Upper lobe of left lung (tissue), 6 donors: ENCODE measurements at regions not wholly inside any gene's neighbourhood (a gene's known extent, or its start where the extent isn't known, plus 50 kb on each side); places are given as distances from the start of the nearest gene placed in this dataset.

Source experiments
- ATAC-seq, 2 donors: fragments of 200-7000 bp; cut with Tn5 transposase; one replicate each; pipeline ENCODE4 v1.9.1; 2022; ENCODE audit warnings: mild to moderate bottlenecking in 2 of 2, moderate library complexity in 2 of 2; ENCODE audit not compliant: low FRiP score in 2 of 2
- DNase-seq, 2 donors: peaks; one replicate each; pipeline ENCODE4 v3.0.0-alpha.2; 2019 to 2020
- H3K27ac ChIP-seq, 4 donors: fragments of 200-600 bp; sonication (generic); one replicate each; pipeline ENCODE4 v1.5.1; 2016 to 2019
- H3K27me3 ChIP-seq, 4 donors: fragments of 200-600 bp; sonication (generic); one replicate each; pipeline ENCODE4 v1.5.1; 2017 to 2019
- H3K36me3 ChIP-seq, 4 donors: fragments of 200-600 bp; sonication (generic); one replicate each; pipeline ENCODE4 v1.5.1; 2016 to 2019
- H3K4me1 ChIP-seq, 4 donors: fragments of 200-600 bp; sonication (generic); one replicate each; pipeline ENCODE4 v1.5.1; 2018 to 2019
- H3K4me3 ChIP-seq, 4 donors: fragments of 200-600 bp; sonication (generic); one replicate each; pipeline ENCODE4 v1.5.1; 2017 to 2019; ENCODE audit warnings: mild to moderate bottlenecking in 2 of 4, moderate library complexity in 1 of 4
- H3K9me3 ChIP-seq, 4 donors: fragments of 200-600 bp; sonication (generic); one replicate each; pipeline ENCODE4 v1.5.1; 2018 to 2019
- CTCF ChIP-seq, 6 experiments: fragments of 450-650 bp in 4 of 6; fragments of 200-600 bp in 2 of 6; sonication (generic) in 2 of 6; IDR thresholded peaks; one replicate each; pipeline ENCODE4 v1.5.1; 2016 to 2019; ENCODE audit warnings: antibody characterized with exemption in 6 of 6
- EP300 ChIP-seq, 4 donors: sonication (generic); formaldehyde crosslinking; IDR thresholded peaks; one replicate each; pipeline ENCODE4 v1.5.1; 2017; ENCODE audit warnings: antibody characterized with exemption in 4 of 4, control low read depth in 2 of 4
- POLR2A ChIP-seq, 4 donors: fragments of 450-650 bp; IDR thresholded peaks; one replicate each; pipeline ENCODE4 v1.5.1; 2016 to 2017; ENCODE audit warnings: antibody characterized with exemption in 4 of 4, mild to moderate bottlenecking in 2 of 4
- POLR2AphosphoS5 ChIP-seq, 2 donors: sonication (generic); formaldehyde crosslinking; IDR thresholded peaks; one replicate each; pipeline ENCODE4 v1.5.1; 2017; ENCODE audit warnings: antibody characterized with exemption in 2 of 2
- WGBS, 2 donors: methylation state at CpG; one replicate each; pipeline ENCODE4 v1.1.5; 2017 to 2018; 5-methylcytosine and 5-hydroxymethylcytosine counted together
- donor health status: DM: no; HTN: no; CAD: no; lungs with moderate emphysema.
- donor health status: DM: no; HTN: yes; CAD: no; lungs with severe emphysema.

- Histone ChIP-seq H3K4me3 (no peak overlapping the region), H3K36me3 (no peaks in the 10 kb centered on the region), H3K27me3 (no peaks in the 10 kb centered on the region), H3K9me3 (peaks cover 0 to 3% (median 2%) of the 10 kb centered on the region in 4 donors), H3K4me1 (no peaks in the 10 kb centered on the region), H3K27ac (no peak overlapping the region)
- DNase-seq (no peak), ATAC-seq (no peak)
- TF ChIP-seq CTCF (IDR thresholded peaks at IDR 0.05) (no peak), EP300 (IDR thresholded peaks at IDR 0.05) (no peak), POLR2AphosphoS5 (IDR thresholded peaks at IDR 0.05) (no peak), POLR2A (IDR thresholded peaks at IDR 0.05) (no peak)
- 27 to 44% methylated on average over 2 of the region's 2 CpGs for WGBS, 2 donors
These were observed 360.6 kb downstream of the CYRIA start for GRCh38 chr2:16304876-16305590.

- Histone ChIP-seq H3K4me1 (no peaks in the 10 kb centered on the region), H3K27ac (no peak overlapping the region), H3K4me3 (no peak overlapping the region), H3K27me3 (no peaks in the 10 kb centered on the region), H3K9me3 (peaks cover 0 to 3% (median 2%) of the 10 kb centered on the region in 4 donors), H3K36me3 (no peaks in the 10 kb centered on the region)
- WGBS, 2 donors = 58 to 59% methylated on average over 8 of the region's 8 CpGs
- ATAC-seq (no peak), DNase-seq (no peak)
- TF ChIP-seq POLR2A (IDR thresholded peaks at IDR 0.05) (no peak), CTCF (IDR thresholded peaks at IDR 0.05) (no peak), EP300 (IDR thresholded peaks at IDR 0.05) (no peak), POLR2AphosphoS5 (IDR thresholded peaks at IDR 0.05) (no peak)
These were observed 361.9 kb downstream of the CYRIA start for GRCh38 chr2:16303761-16304160.

- ATAC-seq = no peak
- Histone ChIP-seq H3K4me1 (no peaks in the 10 kb centered on the region), H3K9me3 (peaks cover 0 to 3% (median 2%) of the 10 kb centered on the region in 4 donors), H3K27me3 (no peaks in the 10 kb centered on the region), H3K27ac (no peak overlapping the region), H3K4me3 (peak overlapping the region in 1 of 4 donors; percentile 29), H3K36me3 (no peaks in the 10 kb centered on the region)
- WGBS, 2 donors = 52 to 62% methylated on average over 6 of the region's 6 CpGs
- no peak for DNase-seq
- no peak for TF ChIP-seq EP300 (IDR thresholded peaks at IDR 0.05)
- no peak for TF ChIP-seq CTCF (IDR thresholded peaks at IDR 0.05)
- TF ChIP-seq POLR2A (IDR thresholded peaks at IDR 0.05) = no peak
- TF ChIP-seq POLR2AphosphoS5 (IDR thresholded peaks at IDR 0.05) = no peak
These were observed 362.4 kb downstream of the CYRIA start for GRCh38 chr2:16303273-16303577.

GRCh38 chr2:16302431-16303272 is 362.3 kb downstream of the MYCN start:
- Histone ChIP-seq H3K36me3 (no peaks in the 10 kb centered on the region), H3K27me3 (no peaks in the 10 kb centered on the region), H3K4me3 (peak overlapping the region in 1 of 4 donors; percentile 29), H3K4me1 (no peaks in the 10 kb centered on the region), H3K9me3 (peaks cover 0 to 3% (median 2%) of the 10 kb centered on the region in 4 donors), H3K27ac (no peak overlapping the region)
- 61% methylated on average over 11 of the region's 11 CpGs for WGBS, 2 donors
- ATAC-seq (no peak), DNase-seq (no peak)
- no peak for TF ChIP-seq POLR2A (IDR thresholded peaks at IDR 0.05)
- no peak for TF ChIP-seq CTCF (IDR thresholded peaks at IDR 0.05)
- no peak for TF ChIP-seq EP300 (IDR thresholded peaks at IDR 0.05)
- TF ChIP-seq POLR2AphosphoS5 (IDR thresholded peaks at IDR 0.05) = no peak
